ENCODE measurements at regions not wholly inside any gene's neighbourhood (a gene's known extent, or its start where the extent isn't known, plus 50 kb on each side); places are given as distances from the start of the nearest gene placed in this dataset.

DNA sequence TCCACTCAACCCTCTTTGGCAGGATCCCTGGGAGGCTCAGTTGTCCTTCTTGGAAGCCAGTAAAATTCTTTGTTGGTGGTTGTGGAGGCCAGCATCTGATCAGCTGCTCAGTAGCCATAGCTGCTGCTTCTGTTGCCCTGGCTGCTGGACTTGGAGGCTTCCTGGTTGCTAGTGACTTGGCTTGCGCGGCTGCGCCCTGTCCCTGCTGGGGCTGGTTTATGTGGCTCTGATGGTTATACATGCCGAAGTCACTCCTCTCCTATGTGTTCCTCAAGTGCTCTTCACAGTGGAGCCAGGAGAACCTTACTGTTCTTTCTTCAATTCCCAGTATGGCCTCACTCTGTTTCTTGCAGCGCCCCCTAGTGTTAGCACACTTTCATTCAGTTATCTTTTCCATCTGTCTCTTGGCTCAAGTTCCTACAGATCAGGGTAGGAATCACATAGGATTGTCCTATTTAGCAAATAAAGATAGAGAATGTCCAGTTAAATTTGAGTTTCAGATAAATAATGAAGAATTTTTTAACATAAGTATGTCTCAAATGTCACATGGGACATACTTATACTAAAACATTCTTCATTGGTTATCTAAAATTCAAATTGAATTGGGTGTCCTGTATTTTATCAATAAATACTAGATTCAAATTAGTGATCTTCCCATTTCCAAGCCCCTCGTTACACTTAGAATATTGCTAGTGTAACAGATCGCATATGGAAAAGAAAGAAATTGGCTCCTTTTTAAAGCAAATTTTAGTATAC is 176.5 kb downstream of the TGFB2 start:
- Histone ChIP-seq H3K36me3 (ENCODE audit: insufficient read depth) (no peaks in the 10 kb centered on the region), H3K79me2 (ENCODE audit: insufficient read depth, low read depth) (no peaks in the 10 kb centered on the region), H2AFZ (ENCODE audit: low read depth) (0 out of 2 replicates have a peak overlapping the region, but pooled peaks have one; percentile 5), H3K4me2 (no peak overlapping the region), H3K9ac (no peak overlapping the region), H3K27me3 (ENCODE audit: insufficient read depth, low read depth) (no peaks in the 10 kb centered on the region), H3K27ac (no peak overlapping the region), H3K4me1 (ENCODE audit: low read depth, poor library complexity, severe bottlenecking) (peaks cover 10% of the 10 kb centered on the region), H4K20me1 (ENCODE audit: insufficient read depth) (no peaks in the 10 kb centered on the region), H3K4me3 (IDR thresholded peaks at IDR 0.05; ENCODE audit: insufficient read depth, low read depth, low read length) (no peak overlapping the region)
- TF ChIP-seq, protein P1, sequence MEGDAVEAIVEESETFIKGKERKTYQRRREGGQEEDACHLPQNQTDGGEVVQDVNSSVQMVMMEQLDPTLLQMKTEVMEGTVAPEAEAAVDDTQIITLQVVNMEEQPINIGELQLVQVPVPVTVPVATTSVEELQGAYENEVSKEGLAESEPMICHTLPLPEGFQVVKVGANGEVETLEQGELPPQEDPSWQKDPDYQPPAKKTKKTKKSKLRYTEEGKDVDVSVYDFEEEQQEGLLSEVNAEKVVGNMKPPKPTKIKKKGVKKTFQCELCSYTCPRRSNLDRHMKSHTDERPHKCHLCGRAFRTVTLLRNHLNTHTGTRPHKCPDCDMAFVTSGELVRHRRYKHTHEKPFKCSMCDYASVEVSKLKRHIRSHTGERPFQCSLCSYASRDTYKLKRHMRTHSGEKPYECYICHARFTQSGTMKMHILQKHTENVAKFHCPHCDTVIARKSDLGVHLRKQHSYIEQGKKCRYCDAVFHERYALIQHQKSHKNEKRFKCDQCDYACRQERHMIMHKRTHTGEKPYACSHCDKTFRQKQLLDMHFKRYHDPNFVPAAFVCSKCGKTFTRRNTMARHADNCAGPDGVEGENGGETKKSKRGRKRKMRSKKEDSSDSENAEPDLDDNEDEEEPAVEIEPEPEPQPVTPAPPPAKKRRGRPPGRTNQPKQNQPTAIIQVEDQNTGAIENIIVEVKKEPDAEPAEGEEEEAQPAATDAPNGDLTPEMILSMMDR (conservative IDR thresholded peaks at IDR 0.05; ENCODE audit: low read depth, low read length): peak; percentile 98

DNA sequence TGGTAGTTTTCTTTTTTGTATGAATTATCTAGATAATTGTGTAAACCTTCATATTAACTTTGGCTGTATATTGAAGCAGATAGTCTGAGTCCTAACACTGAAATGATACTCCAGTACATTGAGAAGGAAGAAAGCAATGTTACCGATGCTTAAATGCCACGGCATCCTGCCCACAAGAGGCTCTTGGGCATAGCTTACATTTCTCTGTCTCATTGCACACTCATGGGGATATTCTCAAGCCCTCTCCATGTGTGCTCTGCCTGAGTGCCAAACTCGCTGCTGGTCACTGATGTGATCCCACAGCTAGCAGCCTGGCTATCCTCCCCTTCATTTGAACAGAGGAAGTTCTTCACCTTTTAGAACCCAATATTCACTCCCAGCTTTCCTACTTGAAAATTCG is 179.4 kb downstream of the TGFB2 start:
- no peak overlapping the region for H3K4me2 ChIP-seq
- H3K79me2 ChIP-seq (ENCODE audit: insufficient read depth, low read depth): no peaks in the 10 kb centered on the region
- H3K27ac ChIP-seq: no peak overlapping the region
- no peaks in the 10 kb centered on the region for H4K20me1 ChIP-seq (ENCODE audit: insufficient read depth)
- no peaks in the 10 kb centered on the region for H3K27me3 ChIP-seq (ENCODE audit: insufficient read depth, low read depth)
- TF ChIP-seq, protein P1 (conservative IDR thresholded peaks at IDR 0.05; ENCODE audit: low read depth, low read length): no peak
- H3K36me3 ChIP-seq (ENCODE audit: insufficient read depth): no peaks in the 10 kb centered on the region
- H3K4me3 ChIP-seq (IDR thresholded peaks at IDR 0.05; ENCODE audit: insufficient read depth, low read depth, low read length): no peak overlapping the region
- no peak overlapping the region for H3K9ac ChIP-seq
- H2AFZ ChIP-seq (ENCODE audit: low read depth): no peak overlapping the region
- H3K4me1 ChIP-seq (ENCODE audit: low read depth, poor library complexity, severe bottlenecking): no peaks in the 10 kb centered on the region

DNA sequence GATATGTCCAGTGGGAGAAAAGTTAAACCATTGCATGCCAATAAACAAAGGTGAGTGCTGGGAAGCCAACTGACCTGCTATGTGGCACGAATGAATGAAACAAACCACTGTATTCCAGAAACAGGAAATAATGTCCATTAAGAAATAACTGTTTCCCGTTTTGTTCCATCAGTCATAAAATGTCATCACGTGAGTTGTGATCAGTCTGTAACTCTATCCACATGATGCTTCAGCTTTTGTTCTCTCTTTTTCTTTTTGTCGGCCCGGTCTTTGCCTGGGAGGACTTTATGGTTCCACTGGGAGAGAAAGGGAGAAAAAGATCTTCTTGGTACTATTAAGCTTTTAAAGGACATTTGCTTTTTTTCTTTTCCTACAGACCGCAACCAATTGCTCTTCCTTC is 179.9 kb downstream of the TGFB2 start:
- no peak overlapping the region for H3K4me2 ChIP-seq
- no peaks in the 10 kb centered on the region for H3K79me2 ChIP-seq (ENCODE audit: insufficient read depth, low read depth)
- no peak overlapping the region for H3K27ac ChIP-seq
- no peaks in the 10 kb centered on the region for H4K20me1 ChIP-seq (ENCODE audit: insufficient read depth)
- no peak overlapping the region for H3K9ac ChIP-seq
- H3K4me3 ChIP-seq (IDR thresholded peaks at IDR 0.05; ENCODE audit: insufficient read depth, low read depth, low read length): no peak overlapping the region
- no peaks in the 10 kb centered on the region for H3K4me1 ChIP-seq (ENCODE audit: low read depth, poor library complexity, severe bottlenecking)
- no peaks in the 10 kb centered on the region for H3K27me3 ChIP-seq (ENCODE audit: insufficient read depth, low read depth)
- TF ChIP-seq, protein P1 (conservative IDR thresholded peaks at IDR 0.05; ENCODE audit: low read depth, low read length): no peak
- no peaks in the 10 kb centered on the region for H3K36me3 ChIP-seq (ENCODE audit: insufficient read depth)
- no peak overlapping the region for H2AFZ ChIP-seq (ENCODE audit: low read depth)

DNA sequence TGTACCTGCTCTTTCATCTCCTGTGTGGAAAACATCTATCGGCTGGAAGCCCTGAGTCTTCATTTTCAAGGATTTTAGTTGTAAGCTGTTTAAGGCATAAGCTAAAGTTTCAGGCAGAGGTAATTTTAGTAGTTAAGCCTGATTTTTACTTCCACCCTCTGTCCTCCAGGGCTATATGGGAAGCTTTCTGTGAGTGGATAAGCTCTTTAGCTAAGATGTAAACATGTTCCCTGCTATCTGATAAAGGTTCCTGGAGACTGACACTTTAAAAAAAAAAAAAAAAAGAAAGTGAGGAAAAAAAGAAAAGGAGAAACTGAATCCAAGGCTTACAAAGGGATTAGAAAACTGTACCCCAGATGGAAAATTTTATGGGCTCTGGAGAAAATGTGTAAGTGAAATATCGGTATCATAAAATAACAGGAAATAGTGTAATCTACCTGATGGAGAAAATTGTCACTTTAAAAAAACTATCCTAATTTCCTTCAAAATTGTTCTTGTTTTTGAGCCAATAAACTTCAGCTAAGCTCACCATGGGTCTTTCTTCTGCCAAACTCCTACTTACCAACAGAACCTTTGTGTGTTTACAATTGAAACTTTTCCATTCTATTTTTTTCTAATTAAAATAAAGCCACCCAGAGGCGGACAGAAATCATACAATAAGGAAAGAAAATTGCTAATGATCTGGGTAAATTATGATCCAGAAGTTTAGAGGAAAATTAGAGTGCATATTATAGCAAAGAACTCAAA is 180.5 kb downstream of the TGFB2 start:
- no peaks in the 10 kb centered on the region for H4K20me1 ChIP-seq (ENCODE audit: insufficient read depth)
- no peaks in the 10 kb centered on the region for H3K27me3 ChIP-seq (ENCODE audit: insufficient read depth, low read depth)
- H3K79me2 ChIP-seq (ENCODE audit: insufficient read depth, low read depth): no peaks in the 10 kb centered on the region
- no peaks in the 10 kb centered on the region for H3K36me3 ChIP-seq (ENCODE audit: insufficient read depth)
- no peak overlapping the region for H3K27ac ChIP-seq
- H2AFZ ChIP-seq (ENCODE audit: low read depth): no peak overlapping the region
- no peak overlapping the region for H3K4me3 ChIP-seq (IDR thresholded peaks at IDR 0.05; ENCODE audit: insufficient read depth, low read depth, low read length)
- no peak overlapping the region for H3K4me2 ChIP-seq
- H3K9ac ChIP-seq: no peak overlapping the region
- TF ChIP-seq, protein P1 (conservative IDR thresholded peaks at IDR 0.05; ENCODE audit: low read depth, low read length): no peak
- H3K4me1 ChIP-seq (ENCODE audit: low read depth, poor library complexity, severe bottlenecking): no peaks in the 10 kb centered on the region

Data from KMS-11 (cell line).